ENCODE measurements at regions not wholly inside any gene's neighbourhood (a gene's known extent, or its start where the extent isn't known, plus 50 kb on each side); places are given as distances from the start of the nearest gene placed in this dataset.

- TF ChIP-seq CTCF (IDR thresholded peaks at IDR 0.05; ENCODE audit: low read depth, low read length, poor library complexity, severe bottlenecking) (no peak), EZH2phosphoT487 (IDR thresholded peaks at IDR 0.05; ENCODE audit: borderline replicate concordance, low read length) (no peak)
Observed at GRCh38 chr10:14451341-14451740, 120.6 kb upstream of the FRMD4A start.
